H1 (cell line): ENCODE measurements at regions not wholly inside any gene's neighbourhood (a gene's known extent, or its start where the extent isn't known, plus 50 kb on each side); places are given as distances from the start of the nearest gene placed in this dataset.

ENCODE experiments used
- CTCF ChIA-PET: fragments of 300-600 bp; sonication (Branson Sonifier 250); formaldehyde crosslinking; loops from one replicate; lab custom pipeline; 2021; ENCODE audit not compliant: partially characterized antibody; lab: Charles Lee
- POLR2A ChIA-PET: fragments of 300-600 bp; sonication (Branson Sonifier 250); formaldehyde crosslinking; loops from one replicate; lab custom pipeline; 2021; ENCODE audit warnings: inconsistent platforms; ENCODE audit not compliant: partially characterized antibody; lab: Charles Lee
- DNase-seq, 2 experiments: peaks; one replicate each; pipeline versions ENCODE4 v3.0.0 to v3.0.0-alpha.2; 2010 to 2022; ENCODE audit warnings: low spot score in 2 of 2, low read depth in 1 of 2, mixed read lengths in 1 of 2
- FAIRE-seq: peaks from 2 replicates; lab custom pipeline; 2011; peaks lifted over from hg19 to GRCh38; lab: Jason Lieb, UNC
- H2AFZ ChIP-seq: 2 replicates; pipeline ENCODE4 v1.8.1; 2012; ENCODE audit warnings: low read length, inconsistent platforms
- H2AK5ac ChIP-seq: 2 replicates; pipeline ENCODE4 v1.6.1; 2013; ENCODE audit warnings: low read depth, low read length
- H2BK120ac ChIP-seq: replicated peaks from 2 replicates; pipeline ENCODE3; 2013; ENCODE audit warnings: low read depth, low read length, inconsistent platforms
- H2BK12ac ChIP-seq: 2 replicates; pipeline ENCODE4 v1.6.1; 2013; ENCODE audit warnings: low read depth, low read length
- H2BK15ac ChIP-seq: 2 replicates; pipeline ENCODE4 v1.6.1; 2013; ENCODE audit warnings: low read length
- H2BK20ac ChIP-seq: 2 replicates; pipeline ENCODE4 v1.6.1; 2013; ENCODE audit warnings: low read length
- H2BK5ac ChIP-seq: 2 replicates; pipeline ENCODE4 v1.6.1; 2013; ENCODE audit warnings: low read depth, low read length
- H3K14ac ChIP-seq: 2 replicates; pipeline ENCODE4 v1.6.1; 2013; ENCODE audit warnings: inconsistent platforms; ENCODE audit not compliant: insufficient read length
- H3K18ac ChIP-seq: 2 replicates; pipeline ENCODE4 v1.6.1; 2013; ENCODE audit warnings: low read length; ENCODE audit errors: extremely low read depth
- H3K23ac ChIP-seq: 2 replicates; pipeline ENCODE4 v1.6.1; 2013; ENCODE audit warnings: inconsistent platforms; ENCODE audit not compliant: insufficient read length
- H3K23me2 ChIP-seq: 2 replicates; pipeline ENCODE4 v1.6.1; 2013; ENCODE audit warnings: low read depth, low read length
- H3K27ac ChIP-seq: 2 replicates; pipeline ENCODE4 v1.6.1; 2011; ENCODE audit warnings: low read depth, low read length, inconsistent platforms
- H3K27me3 ChIP-seq, 4 experiments: replicated peaks in 1 of 4; 1 replicate in 1 of 4; 2 replicates in 3 of 4; pipeline versions ENCODE4 v1.6.1 to v1.8.1; 2011 to 2013; ENCODE audit warnings: low read length in 3 of 4, mild to moderate bottlenecking in 3 of 4, inconsistent platforms in 2 of 4, mixed read lengths in 2 of 4, moderate library complexity in 1 of 4; ENCODE audit not compliant: control insufficient read depth in 3 of 4, insufficient read depth in 3 of 4; ENCODE audit errors: extremely low read depth in 1 of 4
- H3K36me3 ChIP-seq, 4 experiments: 2 replicates each; pipeline versions ENCODE4 v1.6.1 to v1.8.1; 2011 to 2013; ENCODE audit warnings: mild to moderate bottlenecking in 4 of 4, low read length in 3 of 4, moderate library complexity in 2 of 4, control low read depth in 1 of 4, inconsistent platforms in 1 of 4; ENCODE audit not compliant: insufficient read depth in 4 of 4, control insufficient read depth in 2 of 4
- H3K4ac ChIP-seq: replicated peaks from 2 replicates; pipeline ENCODE3; 2013; ENCODE audit warnings: low read length, low read depth, mixed read lengths, inconsistent platforms; ENCODE audit not compliant: insufficient read length
- H3K4me1 ChIP-seq, 4 experiments: replicated peaks in 1 of 4; 1 replicate in 1 of 4; 2 replicates in 3 of 4; pipeline versions ENCODE4 v1.6.1 to v1.8.1; 2011 to 2013; ENCODE audit warnings: low read length in 3 of 4, inconsistent platforms in 2 of 4, mixed read lengths in 1 of 4; ENCODE audit not compliant: insufficient read depth in 4 of 4, control insufficient read depth in 3 of 4
- H3K4me2 ChIP-seq, 2 experiments: 2 replicates each; pipeline versions ENCODE4 v1.6.1 to v1.8.1; 2011 to 2013; ENCODE audit warnings: low read depth in 2 of 2, low read length in 2 of 2, control low read depth in 1 of 2, inconsistent platforms in 1 of 2, mild to moderate bottlenecking in 1 of 2; ENCODE audit not compliant: insufficient read depth in 1 of 2
- H3K4me3 ChIP-seq, 4 experiments: fragments of 200-600, 300-600 bp in 1 of 4; sonication (generic), shearing (Covaris generic), sonication (Bioruptor Twin) in 1 of 4; 2 replicates each; pipeline versions ENCODE4 v1.5.1 to v1.8.1; 2011 to 2016; ENCODE audit warnings: low read length in 4 of 4, low read depth in 3 of 4, control low read depth in 2 of 4, inconsistent platforms in 2 of 4, mild to moderate bottlenecking in 2 of 4, mixed read lengths in 1 of 4, moderate library complexity in 1 of 4; ENCODE audit not compliant: insufficient read depth in 2 of 4; ENCODE audit errors: extremely low read depth in 1 of 4
- H3K56ac ChIP-seq: replicated peaks from 2 replicates; pipeline ENCODE3; 2013; ENCODE audit warnings: low read depth, mild to moderate bottlenecking, mixed read lengths, low read length, inconsistent platforms; ENCODE audit not compliant: insufficient read length
- H3K79me1 ChIP-seq: 2 replicates; pipeline ENCODE4 v1.6.1; 2013; ENCODE audit warnings: low read depth, low read length, control low read depth
- H3K79me2 ChIP-seq, 2 experiments: 2 replicates each; pipeline versions ENCODE4 v1.6.1 to v1.8.1; 2012 to 2013; ENCODE audit warnings: low read length in 2 of 2, mild to moderate bottlenecking in 2 of 2, inconsistent platforms in 1 of 2; ENCODE audit not compliant: insufficient read depth in 2 of 2, control insufficient read depth in 1 of 2
- H3K9ac ChIP-seq, 4 experiments: replicated peaks in 1 of 4; 1 replicate in 1 of 4; 2 replicates in 3 of 4; pipeline versions ENCODE4 v1.6.1 to v1.8.1; 2011 to 2013; ENCODE audit warnings: low read depth in 3 of 4, low read length in 3 of 4, control low read depth in 2 of 4, mild to moderate bottlenecking in 2 of 4, moderate library complexity in 2 of 4, inconsistent platforms in 1 of 4; ENCODE audit errors: extremely low read depth in 1 of 4
- H3K9me3 ChIP-seq, 2 experiments: 2 replicates each; pipeline versions ENCODE4 v1.6.1 to v1.8.1; 2012 to 2013; ENCODE audit warnings: mild to moderate bottlenecking in 2 of 2, moderate library complexity in 2 of 2, control low read depth in 1 of 2, inconsistent platforms in 1 of 2, low read depth in 1 of 2, low read length in 1 of 2, mixed read lengths in 1 of 2; ENCODE audit not compliant: insufficient read depth in 2 of 2
- H4K20me1 ChIP-seq, 2 experiments: replicated peaks in 1 of 2; 2 replicates each; pipeline versions ENCODE3 to v1.8.1; 2011 to 2013; ENCODE audit warnings: inconsistent platforms in 2 of 2, low read length in 2 of 2, mild to moderate bottlenecking in 1 of 2; ENCODE audit not compliant: insufficient read depth in 2 of 2, control insufficient read depth in 1 of 2
- H4K5ac ChIP-seq: 2 replicates; pipeline ENCODE4 v1.6.1; 2013; ENCODE audit warnings: low read length, low read depth, mixed read lengths, inconsistent platforms; ENCODE audit not compliant: insufficient read length
- H4K8ac ChIP-seq: 2 replicates; pipeline ENCODE4 v1.8.0; 2013; ENCODE audit warnings: mild to moderate bottlenecking, moderate library complexity, low read length, inconsistent platforms; ENCODE audit not compliant: insufficient read depth; ENCODE audit errors: extremely low read depth
- H4K91ac ChIP-seq: replicated peaks from 2 replicates; pipeline ENCODE3; 2013; ENCODE audit warnings: low read length, mixed read lengths, inconsistent platforms; ENCODE audit not compliant: insufficient read length
- FOSL1 ChIP-seq: IDR thresholded peaks from 2 replicates; pipeline ENCODE4 v1.6.1; 2011; ENCODE audit warnings: mild to moderate bottlenecking, low read depth, low read length, moderate library complexity; ENCODE audit not compliant: insufficient read depth
- WGBS, 2 experiments: shearing (Covaris generic) in 1 of 2; methylation state at CpG; one replicate each; pipeline versions ENCODE4 v1.1.6 to v1.1.7; 2013 to 2015; ENCODE audit warnings: low lambda C conversion rate in 2 of 2, mixed read lengths in 2 of 2, inconsistent platforms in 1 of 2, low coverage in 1 of 2, missing lambda C conversion rate in 1 of 2; ENCODE audit not compliant: insufficient replicate concordance in 2 of 2, insufficient coverage in 1 of 2, insufficient read length in 1 of 2; ENCODE audit errors: extremely low coverage in 1 of 2, missing lambda C conversion rate in 1 of 2; 5-methylcytosine and 5-hydroxymethylcytosine counted together

GRCh38 chr12:75834591-75834990 is 197.0 kb downstream of the PHLDA1 start:
- 98% methylated on average over 3 of the region's 3 CpGs; no CpG with 5 or more reads in 1 of the 2 experiments for WGBS, 2 experiments
- no peak overlapping the region for H2BK5ac ChIP-seq

More at GRCh38 chr12:75834591-75834990, 197.0 kb downstream of the PHLDA1 start:
- Histone ChIP-seq H3K14ac (no peak overlapping the region), H2BK120ac (no peak overlapping the region), H2BK12ac (no peak overlapping the region), H4K5ac (no peak overlapping the region), H3K27ac (no peak overlapping the region), H2AFZ (peak overlapping the region; percentile 30; the same call in 1 of the 2 replicates), H4K91ac (no peak overlapping the region), H3K9me3 (no peaks in the 10 kb centered on the region), H3K18ac (no peak overlapping the region), H3K9ac (no peak overlapping the region), H3K4me3 (no peak overlapping the region), H3K23me2 (no peaks in the 10 kb centered on the region), H4K8ac (peak overlapping the region; percentile 68; the same call in 1 of the 2 replicates), H2AK5ac (no peak overlapping the region), H4K20me1 (no peaks in the 10 kb centered on the region), H3K79me2 (no peaks in the 10 kb centered on the region), H2BK15ac (no peak overlapping the region), H2BK20ac (no peak overlapping the region), H3K4me2 (no peak overlapping the region), H3K23ac (no peak overlapping the region), H3K4me1 (no peaks in the 10 kb centered on the region; a peak in 1 of 7 replicates), H3K27me3 (no peaks in the 10 kb centered on the region), H3K4ac (no peak overlapping the region), H3K56ac (no peak overlapping the region), H3K79me1 (no peaks in the 10 kb centered on the region), H3K36me3 (no peaks in the 10 kb centered on the region)
- CTCF ChIA-PET: interaction anchor here (0.6 kb wide), 1 partner anchor 190 kb away, joined by 4 read pairs; no protein-coding TSS in a partner anchor
- no peak for DNase-seq
- no peak for TF ChIP-seq FOSL1
- POLR2A ChIA-PET: no interaction called here
- FAIRE-seq: no peak
